Sigmoid colon (tissue), 4 donors: ENCODE measurements at regions not wholly inside any gene's neighbourhood (a gene's known extent, or its start where the extent isn't known, plus 50 kb on each side); places are given as distances from the start of the nearest gene placed in this dataset.

Experiments
- EP300 ChIP-seq, 4 donors: sonication (generic); formaldehyde crosslinking; IDR thresholded peaks; one replicate each; pipeline ENCODE4 v1.6.1; 2017; ENCODE audit warnings: antibody characterized with exemption in 4 of 4
- POLR2A ChIP-seq, 2 donors: fragments of 450-650 bp; IDR thresholded peaks; one replicate each; pipeline ENCODE4 v1.6.1; 2016; ENCODE audit warnings: antibody characterized with exemption in 2 of 2, mild to moderate bottlenecking in 2 of 2, moderate library complexity in 2 of 2
- POLR2AphosphoS5 ChIP-seq, 4 donors: sonication (generic); formaldehyde crosslinking; IDR thresholded peaks; one replicate each; pipeline ENCODE4 v1.6.1; 2017; ENCODE audit warnings: antibody characterized with exemption in 4 of 4
- TF ChIP-seq, protein P1 (sequence below), 4 experiments: fragments of 450-650 bp in 3 of 4; fragments of 200-600 bp in 1 of 4; IDR thresholded peaks; one replicate each; pipeline ENCODE4 v1.5.1; 2016 to 2019; ENCODE audit warnings: antibody characterized with exemption in 4 of 4, mild to moderate bottlenecking in 3 of 4, moderate library complexity in 2 of 4

DNA sequence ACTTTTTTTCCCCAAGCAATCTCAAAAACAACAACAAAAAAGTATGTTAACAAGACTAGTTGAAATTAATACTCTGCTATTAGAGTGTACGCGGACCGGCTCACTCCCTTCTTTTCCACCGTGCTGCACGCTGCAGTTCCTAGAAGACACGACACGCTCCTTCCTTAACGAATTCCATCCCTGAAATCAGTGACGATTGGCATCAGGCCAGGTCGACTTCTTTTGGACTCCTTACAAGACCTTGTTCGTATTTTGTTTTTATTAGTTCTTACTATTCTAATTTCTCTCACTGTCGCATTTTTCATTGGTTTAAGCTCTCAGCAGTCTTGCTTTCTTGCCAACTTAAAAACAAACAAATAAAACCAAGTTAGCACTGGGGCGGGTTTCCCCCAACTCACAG, 175.8 kb upstream of the PITX2 start:
- TF ChIP-seq POLR2AphosphoS5 (IDR thresholded peaks at IDR 0.05) (no peak), POLR2A (IDR thresholded peaks at IDR 0.05) (no peak), EP300 (IDR thresholded peaks at IDR 0.05) (no peak)
- TF ChIP-seq, protein P1, sequence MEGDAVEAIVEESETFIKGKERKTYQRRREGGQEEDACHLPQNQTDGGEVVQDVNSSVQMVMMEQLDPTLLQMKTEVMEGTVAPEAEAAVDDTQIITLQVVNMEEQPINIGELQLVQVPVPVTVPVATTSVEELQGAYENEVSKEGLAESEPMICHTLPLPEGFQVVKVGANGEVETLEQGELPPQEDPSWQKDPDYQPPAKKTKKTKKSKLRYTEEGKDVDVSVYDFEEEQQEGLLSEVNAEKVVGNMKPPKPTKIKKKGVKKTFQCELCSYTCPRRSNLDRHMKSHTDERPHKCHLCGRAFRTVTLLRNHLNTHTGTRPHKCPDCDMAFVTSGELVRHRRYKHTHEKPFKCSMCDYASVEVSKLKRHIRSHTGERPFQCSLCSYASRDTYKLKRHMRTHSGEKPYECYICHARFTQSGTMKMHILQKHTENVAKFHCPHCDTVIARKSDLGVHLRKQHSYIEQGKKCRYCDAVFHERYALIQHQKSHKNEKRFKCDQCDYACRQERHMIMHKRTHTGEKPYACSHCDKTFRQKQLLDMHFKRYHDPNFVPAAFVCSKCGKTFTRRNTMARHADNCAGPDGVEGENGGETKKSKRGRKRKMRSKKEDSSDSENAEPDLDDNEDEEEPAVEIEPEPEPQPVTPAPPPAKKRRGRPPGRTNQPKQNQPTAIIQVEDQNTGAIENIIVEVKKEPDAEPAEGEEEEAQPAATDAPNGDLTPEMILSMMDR (IDR thresholded peaks at IDR 0.05) = no peak
